HCT116 (cell line): ENCODE measurements at regions not wholly inside any gene's neighbourhood (a gene's known extent, or its start where the extent isn't known, plus 50 kb on each side); places are given as distances from the start of the nearest gene placed in this dataset.

Source experiments
- ATAC-seq: fragments of 200-7000 bp; cut with Tn5 transposase; 2 replicates; pipeline ENCODE4 v1.9.1; 2020; ENCODE audit warnings: mild to moderate bottlenecking, moderate library complexity
- BruUV-seq: library from RNA; stranded (reverse); fragments of 400-500 nt; replicated peaks from 2 replicates; lab custom pipeline; 2021; lab: Mats Ljungman, UMichigan
- CTCF ChIA-PET: fragments of 300-600 bp; sonication (Branson Sonifier 250); formaldehyde crosslinking; loops from one replicate; lab custom pipeline; 2021; ENCODE audit warnings: antibody characterized with exemption; lab: Charles Lee
- POLR2A ChIA-PET: fragments of 300-600, 350-600 bp; sonication (Branson Sonifier 250); formaldehyde crosslinking; loops from one replicate; lab custom pipeline; 2021; ENCODE audit warnings: antibody characterized with exemption; lab: Charles Lee
- RAD21 ChIA-PET, 2 experiments: fragments of 300-600 bp; sonication (Branson Sonifier 250); formaldehyde crosslinking; loops; one replicate each; lab custom pipeline; 2023; ENCODE audit warnings: low total read pairs in 2 of 2; ENCODE audit not compliant: uncharacterized antibody in 2 of 2, unreplicated experiment in 2 of 2, low non-redundant PET in 1 of 2; lab: Charles Lee
- DNase-seq: peaks from one replicate; pipeline ENCODE4 v3.0.0-alpha.2; 2010; ENCODE audit warnings: low read depth, low spot score
- H2AFZ ChIP-seq: fragments of 200-600 bp; shearing (Covaris generic), sonication (generic); 2 replicates; pipeline ENCODE4 v1.6.1; 2017; ENCODE audit warnings: low read depth, mixed run types, mixed read lengths, antibody characterized with exemption, low read length; ENCODE audit not compliant: poor library complexity, severe bottlenecking
- H3K27ac ChIP-seq: 2 replicates; pipeline ENCODE4 v1.5.1; 2012; ENCODE audit warnings: low read depth, low read length
- H3K27me3 ChIP-seq: fragments of 200-600 bp; sonication (generic); 2 replicates; pipeline ENCODE4 v1.6.1; 2016; ENCODE audit warnings: mixed run types, low read length, mixed read lengths; ENCODE audit not compliant: insufficient read depth
- H3K36me3 ChIP-seq, 2 experiments: fragments of 200-500 bp in 1 of 2; fragments of 200-600 bp in 1 of 2; sonication (Bioruptor generic) in 1 of 2; sonication (generic) in 1 of 2; 2 replicates each; pipeline versions ENCODE4 v1.5.1 to v1.6.1; 2014 to 2016; ENCODE audit warnings: low read length in 2 of 2, inconsistent platforms in 1 of 2, mixed read lengths in 1 of 2, mixed run types in 1 of 2; ENCODE audit not compliant: insufficient read depth in 2 of 2, control insufficient read depth in 1 of 2
- H3K4me1 ChIP-seq, 2 experiments: fragments of 200-600 bp in 1 of 2; sonication (generic) in 1 of 2; 2 replicates each; pipeline versions ENCODE4 v1.5.1 to v1.6.1; 2012 to 2017; ENCODE audit warnings: low read length in 2 of 2, inconsistent platforms in 1 of 2, mild to moderate bottlenecking in 1 of 2, mixed read lengths in 1 of 2, mixed run types in 1 of 2, moderate library complexity in 1 of 2; ENCODE audit not compliant: insufficient read depth in 2 of 2, control insufficient read depth in 1 of 2
- H3K4me2 ChIP-seq: fragments of 200-600 bp; sonication (generic); 2 replicates; pipeline ENCODE4 v1.6.1; 2017; ENCODE audit warnings: mixed run types, low read length, mixed read lengths
- H3K4me3 ChIP-seq, 2 experiments: fragments of 200-600 bp in 1 of 2; sonication (generic) in 1 of 2; replicated peaks in 1 of 2; 2 replicates each; pipeline ENCODE4 v1.5.1; 2011 to 2016; ENCODE audit warnings: low read length in 2 of 2, control low read depth in 1 of 2, low read depth in 1 of 2, mild to moderate bottlenecking in 1 of 2, mixed read lengths in 1 of 2, mixed run types in 1 of 2
- H3K79me2 ChIP-seq: fragments of 200-600 bp; sonication (generic); 2 replicates; pipeline ENCODE4 v1.6.1; 2017; ENCODE audit warnings: mild to moderate bottlenecking, mixed run types, low read length, moderate library complexity, mixed read lengths; ENCODE audit not compliant: insufficient read depth
- H3K9ac ChIP-seq: fragments of 200-600 bp; sonication (generic); 2 replicates; pipeline ENCODE4 v1.6.1; 2016; ENCODE audit warnings: low read length, mixed read lengths
- H3K9me2 ChIP-seq: fragments of 200-600 bp; sonication (generic), shearing (Covaris generic); 2 replicates; pipeline ENCODE4 v1.6.1; 2017; ENCODE audit warnings: mixed run types, mild to moderate bottlenecking, moderate library complexity; ENCODE audit not compliant: insufficient read depth
- H3K9me3 ChIP-seq, 2 experiments: fragments of 200-500 bp in 1 of 2; fragments of 200-600 bp in 1 of 2; sonication (Bioruptor generic) in 1 of 2; sonication (generic) in 1 of 2; 2 replicates each; pipeline ENCODE4 v1.6.1; 2014 to 2017; ENCODE audit warnings: low read length in 2 of 2, mixed read lengths in 2 of 2, inconsistent platforms in 1 of 2, low read depth in 1 of 2, mild to moderate bottlenecking in 1 of 2, mixed run types in 1 of 2, moderate library complexity in 1 of 2; ENCODE audit not compliant: control insufficient read depth in 1 of 2, insufficient read depth in 1 of 2
- H4K20me1 ChIP-seq: fragments of 200-600 bp; sonication (generic), shearing (Covaris generic); 2 replicates; pipeline ENCODE4 v1.6.1; 2017; ENCODE audit warnings: mixed run types, mild to moderate bottlenecking, moderate library complexity; ENCODE audit not compliant: insufficient read depth
- ATF3 ChIP-seq: IDR thresholded peaks from 2 replicates; pipeline ENCODE4 v1.6.1; 2012
- CEBPB ChIP-seq: IDR thresholded peaks from 2 replicates; pipeline ENCODE4 v1.6.1; 2012; ENCODE audit warnings: low read depth
- CTCF ChIP-seq, 3 experiments: fragments of 200-600 bp in 1 of 3; sonication (generic) in 1 of 3; IDR thresholded peaks in 2 of 3; conservative IDR thresholded peaks in 1 of 3; 2 replicates each; pipeline ENCODE4 v1.5.1; 2012 to 2017; ENCODE audit warnings: low read depth in 2 of 3, low read length in 2 of 3, antibody characterized with exemption in 1 of 3, borderline replicate concordance in 1 of 3, control low read depth in 1 of 3, mild to moderate bottlenecking in 1 of 3, mixed read lengths in 1 of 3, mixed run types in 1 of 3, moderate library complexity in 1 of 3; ENCODE audit not compliant: insufficient read depth in 1 of 3
- EGR1 ChIP-seq: IDR thresholded peaks from 2 replicates; pipeline ENCODE4 v1.6.1; 2012; ENCODE audit warnings: low read depth
- ELF1 ChIP-seq: IDR thresholded peaks from 2 replicates; pipeline ENCODE4 v1.6.1; 2012; ENCODE audit warnings: low read depth, borderline replicate concordance
- FOSL1 ChIP-seq: IDR thresholded peaks from 2 replicates; pipeline ENCODE4 v1.6.1; 2012; ENCODE audit warnings: low read depth
- JUND ChIP-seq: IDR thresholded peaks from 2 replicates; pipeline ENCODE4 v1.6.1; 2012
- MAX ChIP-seq: IDR thresholded peaks from 2 replicates; pipeline ENCODE4 v1.6.1; 2012
- POLR2A ChIP-seq: IDR thresholded peaks from 2 replicates; pipeline ENCODE4 v1.7.0; 2011; ENCODE audit warnings: borderline replicate concordance; ENCODE audit not compliant: insufficient read depth, insufficient read length; ENCODE audit errors: extremely low read depth
- REST ChIP-seq: IDR thresholded peaks from 2 replicates; pipeline ENCODE4 v1.6.1; 2012; ENCODE audit warnings: low read depth
- SP1 ChIP-seq: IDR thresholded peaks from 2 replicates; pipeline ENCODE4 v1.6.1; 2012; ENCODE audit warnings: low read depth
- ZNF274 ChIP-seq: fragments of 200-500 bp; sonication (Bioruptor generic); IDR thresholded peaks from 2 replicates; pipeline ENCODE4 v1.6.1; 2014; ENCODE audit warnings: mild to moderate bottlenecking, low read depth, low read length, inconsistent platforms
- intact Hi-C: fragments of 100-400 bp; cut with micrococcal nuclease; formaldehyde crosslinking; loops from 2 replicates; pipeline ENCODE4 v1.10.0; 2022

GRCh38 chr22:26852176-26852575, 194.8 kb downstream of the MIAT start:
- ChIA-PET RAD21 (no interaction called here), CTCF (no interaction called here), POLR2A (no interaction called here)
- Histone ChIP-seq H2AFZ (no peak overlapping the region), H3K79me2 (no peaks in the 10 kb centered on the region), H3K36me3 (no peaks in the 10 kb centered on the region), H3K9me2 (no peaks in the 10 kb centered on the region), H3K27me3 (peaks cover 73% of the 10 kb centered on the region), H3K4me3 (no peak overlapping the region), H3K27ac (no peak overlapping the region)
- ATAC-seq, result no peak
- intact Hi-C loops, result no loop called here
- TF ChIP-seq REST, result peak; percentile 68
- TF ChIP-seq CTCF (IDR thresholded peaks at IDR 0.05 in 2 of 3, conservative IDR thresholded peaks at IDR 0.05 in 1 of 3; ENCODE audit: borderline replicate concordance in 1 of 3, insufficient read depth in 1 of 3, low read depth in 2 of 3, low read length in 2 of 3), result no peak
- TF ChIP-seq, all 23 proteins: peak for 1
- H3K4me1 ChIP-seq, result no peaks in the 10 kb centered on the region
- no peak for DNase-seq
- no peaks in the 10 kb centered on the region for H3K9me3 ChIP-seq
- no peak overlapping the region for H3K9ac ChIP-seq
- H4K20me1 ChIP-seq, result no peaks in the 10 kb centered on the region
- BruUV-seq, result no TSS peak
- H3K4me2 ChIP-seq, result no peak overlapping the region

GRCh38 chr22:26853071-26853470, 195.7 kb downstream of the MIAT start:
- POLR2A ChIA-PET, result no interaction called here
- H3K27me3 ChIP-seq, result peaks cover 74% of the 10 kb centered on the region
- RAD21 ChIA-PET, result no interaction called here
- H2AFZ ChIP-seq, result no peak overlapping the region
- H3K9me2 ChIP-seq, result no peaks in the 10 kb centered on the region
- ATAC-seq (no peak), DNase-seq (no peak)
- no TSS peak for BruUV-seq
- intact Hi-C loops, result no loop called here
- no peak overlapping the region for H3K4me3 ChIP-seq
- H3K79me2 ChIP-seq, result no peaks in the 10 kb centered on the region
- CTCF ChIA-PET, result no interaction called here
- no peaks in the 10 kb centered on the region for H3K36me3 ChIP-seq
- no peak overlapping the region for H3K27ac ChIP-seq
- H3K9ac ChIP-seq, result no peak overlapping the region
- no peaks in the 10 kb centered on the region for H3K9me3 ChIP-seq
- H3K4me2 ChIP-seq, result no peak overlapping the region
- H4K20me1 ChIP-seq, result no peaks in the 10 kb centered on the region
- H3K4me1 ChIP-seq, result no peaks in the 10 kb centered on the region
- TF ChIP-seq MAX, result no peak
- TF ChIP-seq CTCF (IDR thresholded peaks at IDR 0.05 in 2 of 3, conservative IDR thresholded peaks at IDR 0.05 in 1 of 3; ENCODE audit: borderline replicate concordance in 1 of 3, insufficient read depth in 1 of 3, low read depth in 2 of 3, low read length in 2 of 3), result no peak
- no peak for TF ChIP-seq JUND
- TF ChIP-seq SP1, result no peak
- no peak for TF ChIP-seq CEBPB
- no peak for TF ChIP-seq ELF1
- no peak for TF ChIP-seq ZNF274
- TF ChIP-seq POLR2A, result no peak
- TF ChIP-seq EGR1, result no peak
- TF ChIP-seq ATF3, result no peak
- no peak for TF ChIP-seq FOSL1
